Tibial artery (tissue), 4 donors: ENCODE measurements at regions not wholly inside any gene's neighbourhood (a gene's known extent, or its start where the extent isn't known, plus 50 kb on each side); places are given as distances from the start of the nearest gene placed in this dataset.

Experiments
- DNase-seq, 2 donors: peaks; one replicate each; pipeline ENCODE4 v3.0.0-alpha.2; 2019
- H3K27ac ChIP-seq, 2 donors: fragments of 200-600 bp; sonication (generic) in 1 of 2; 1 replicate in 1 of 2; 2 replicates in 1 of 2; pipeline ENCODE4 v1.5.1; 2018 to 2019; ENCODE audit warnings: mild to moderate bottlenecking in 1 of 2
- H3K27me3 ChIP-seq, 2 donors: fragments of 200-600 bp; sonication (generic) in 1 of 2; one replicate each; pipeline versions ENCODE4 v1.5.1 to v1.6.0; 2016 to 2019
- H3K36me3 ChIP-seq, 3 donors: fragments of 200-600 bp; sonication (generic) in 2 of 3; one replicate each; pipeline ENCODE4 v1.5.1; 2016 to 2019; ENCODE audit warnings: mild to moderate bottlenecking in 2 of 3
- H3K4me1 ChIP-seq, 4 donors: fragments of 200-600 bp; sonication (generic) in 2 of 4; 1 replicate in 3 of 4; 2 replicates in 1 of 4; pipeline ENCODE4 v1.5.1; 2016 to 2019
- H3K4me3 ChIP-seq, 2 donors: fragments of 200-600 bp; sonication (generic) in 1 of 2; 1 replicate in 1 of 2; 2 replicates in 1 of 2; pipeline ENCODE4 v1.5.1; 2018 to 2019; ENCODE audit warnings: mild to moderate bottlenecking in 2 of 2
- H3K9me3 ChIP-seq, 3 donors: fragments of 200-600 bp; sonication (generic) in 1 of 3; one replicate each; pipeline ENCODE4 v1.5.1; 2016 to 2019
- intact Hi-C: fragments of 100-400 bp; cut with DNase I; formaldehyde crosslinking; loops from one replicate; pipeline ENCODE4 v1.15.0; 2023; ENCODE audit warnings: low total_unique reads
- TF ChIP-seq, protein P1 (sequence below), 2 experiments: fragments of 200-600 bp in 1 of 2; fragments of 450-650 bp in 1 of 2; IDR thresholded peaks; one replicate each; pipeline ENCODE4 v1.5.1; 2017 to 2019; ENCODE audit warnings: antibody characterized with exemption in 2 of 2, mild to moderate bottlenecking in 1 of 2, moderate library complexity in 1 of 2

DNA sequence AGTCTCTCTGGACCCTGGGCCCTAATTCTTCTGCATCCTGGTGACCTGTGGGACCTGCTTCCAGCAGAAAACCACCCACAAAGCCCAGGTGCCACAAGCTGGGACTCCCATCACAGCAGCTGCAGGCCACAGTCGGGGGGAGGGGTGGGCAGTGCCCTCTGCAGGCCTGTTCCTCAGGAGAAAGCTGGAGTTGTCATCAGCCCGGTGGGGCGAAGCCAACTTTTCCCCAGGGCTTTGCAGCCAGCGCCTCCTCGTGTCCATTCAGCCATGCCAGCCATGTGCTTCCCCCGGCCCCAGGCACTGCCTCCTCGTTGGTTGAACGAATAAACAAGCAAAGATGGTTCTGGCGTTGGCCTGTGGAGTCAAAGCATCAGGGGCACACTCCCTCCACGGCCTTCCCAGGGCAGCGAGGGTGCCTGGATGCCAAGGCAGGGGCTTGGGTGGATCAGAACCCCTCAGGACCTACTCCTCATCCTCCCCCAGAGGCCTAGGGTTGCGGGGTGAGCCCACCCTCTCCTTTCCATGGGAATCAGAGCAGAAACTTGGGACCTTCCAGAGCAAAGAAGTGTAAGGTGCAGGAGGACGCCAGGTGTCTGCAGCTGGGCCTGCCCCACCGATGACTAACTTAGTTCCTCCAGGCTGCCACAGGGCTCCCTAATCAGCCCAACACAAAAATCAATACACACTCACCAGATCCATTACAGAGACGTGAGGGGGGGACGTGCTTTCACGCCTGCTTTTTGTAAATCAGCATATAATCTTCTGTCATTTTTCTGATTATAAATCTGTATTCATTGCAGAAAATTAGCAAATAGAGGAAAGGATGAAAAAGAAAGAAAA, 75.7 kb upstream of the RAB6C start:
- DNase-seq: no peak
- no peaks in the 10 kb centered on the region for H3K36me3 ChIP-seq
- TF ChIP-seq, protein P1, sequence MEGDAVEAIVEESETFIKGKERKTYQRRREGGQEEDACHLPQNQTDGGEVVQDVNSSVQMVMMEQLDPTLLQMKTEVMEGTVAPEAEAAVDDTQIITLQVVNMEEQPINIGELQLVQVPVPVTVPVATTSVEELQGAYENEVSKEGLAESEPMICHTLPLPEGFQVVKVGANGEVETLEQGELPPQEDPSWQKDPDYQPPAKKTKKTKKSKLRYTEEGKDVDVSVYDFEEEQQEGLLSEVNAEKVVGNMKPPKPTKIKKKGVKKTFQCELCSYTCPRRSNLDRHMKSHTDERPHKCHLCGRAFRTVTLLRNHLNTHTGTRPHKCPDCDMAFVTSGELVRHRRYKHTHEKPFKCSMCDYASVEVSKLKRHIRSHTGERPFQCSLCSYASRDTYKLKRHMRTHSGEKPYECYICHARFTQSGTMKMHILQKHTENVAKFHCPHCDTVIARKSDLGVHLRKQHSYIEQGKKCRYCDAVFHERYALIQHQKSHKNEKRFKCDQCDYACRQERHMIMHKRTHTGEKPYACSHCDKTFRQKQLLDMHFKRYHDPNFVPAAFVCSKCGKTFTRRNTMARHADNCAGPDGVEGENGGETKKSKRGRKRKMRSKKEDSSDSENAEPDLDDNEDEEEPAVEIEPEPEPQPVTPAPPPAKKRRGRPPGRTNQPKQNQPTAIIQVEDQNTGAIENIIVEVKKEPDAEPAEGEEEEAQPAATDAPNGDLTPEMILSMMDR (IDR thresholded peaks at IDR 0.05): no peak
- no peaks in the 10 kb centered on the region for H3K9me3 ChIP-seq
- intact Hi-C loops: no loop called here
- no peaks in the 10 kb centered on the region for H3K4me1 ChIP-seq
- no peak overlapping the region for H3K4me3 ChIP-seq
- no peak overlapping the region for H3K27ac ChIP-seq
- peaks cover 0 to 2% of the 10 kb centered on the region in 2 donors for H3K27me3 ChIP-seq

DNA sequence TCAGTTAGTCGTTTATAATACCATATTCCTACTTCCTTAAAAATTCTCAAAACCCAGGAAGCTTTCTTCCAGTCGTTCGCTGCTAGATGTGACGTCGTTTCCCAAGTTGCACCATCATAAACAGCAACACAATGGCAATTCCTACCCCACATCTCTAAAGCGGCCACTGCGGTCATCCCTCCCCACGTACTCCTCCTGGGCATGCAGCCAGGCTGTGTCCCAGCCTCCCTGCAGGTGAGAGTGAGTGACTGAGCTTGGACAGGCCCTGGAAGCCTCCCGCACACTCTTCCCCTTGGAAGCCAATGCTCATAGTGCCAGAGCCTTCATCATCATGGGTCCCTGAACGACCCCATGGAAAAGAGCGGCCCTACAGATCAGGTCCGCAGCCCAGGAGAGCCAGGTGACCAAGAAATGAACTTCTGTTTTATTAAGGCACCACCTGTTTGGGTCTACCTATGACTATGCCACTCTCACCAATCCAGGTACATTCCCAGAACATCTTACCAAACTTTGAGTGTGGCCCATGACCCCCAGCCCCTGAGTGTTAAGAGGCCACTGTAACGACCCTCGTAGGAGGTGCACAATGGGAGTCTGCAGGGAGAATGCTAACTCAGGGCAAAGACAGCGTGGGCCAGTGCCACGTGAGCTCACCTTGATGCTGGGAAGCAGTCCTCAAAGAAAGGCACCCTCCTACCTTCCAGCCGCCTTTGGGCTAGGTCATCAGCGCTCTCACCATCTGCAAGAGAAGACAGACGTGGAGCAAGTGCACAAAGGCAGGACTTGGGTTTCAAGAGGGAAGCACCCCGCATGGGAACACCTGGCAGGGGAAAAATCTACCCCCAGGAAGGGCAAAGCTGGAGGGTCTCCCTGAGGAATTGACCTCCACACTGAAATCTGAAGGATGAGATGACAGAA, 74.7 kb upstream of the RAB6C start:
- DNase-seq: no peak
- H3K27ac ChIP-seq: no peak overlapping the region
- no peaks in the 10 kb centered on the region for H3K9me3 ChIP-seq
- intact Hi-C loops: no loop called here
- TF ChIP-seq, protein P1 (IDR thresholded peaks at IDR 0.05): no peak
- no peak overlapping the region for H3K4me3 ChIP-seq
- H3K4me1 ChIP-seq: no peaks in the 10 kb centered on the region
- no peaks in the 10 kb centered on the region for H3K36me3 ChIP-seq
- peaks cover 0 to 2% of the 10 kb centered on the region in 2 donors for H3K27me3 ChIP-seq

DNA sequence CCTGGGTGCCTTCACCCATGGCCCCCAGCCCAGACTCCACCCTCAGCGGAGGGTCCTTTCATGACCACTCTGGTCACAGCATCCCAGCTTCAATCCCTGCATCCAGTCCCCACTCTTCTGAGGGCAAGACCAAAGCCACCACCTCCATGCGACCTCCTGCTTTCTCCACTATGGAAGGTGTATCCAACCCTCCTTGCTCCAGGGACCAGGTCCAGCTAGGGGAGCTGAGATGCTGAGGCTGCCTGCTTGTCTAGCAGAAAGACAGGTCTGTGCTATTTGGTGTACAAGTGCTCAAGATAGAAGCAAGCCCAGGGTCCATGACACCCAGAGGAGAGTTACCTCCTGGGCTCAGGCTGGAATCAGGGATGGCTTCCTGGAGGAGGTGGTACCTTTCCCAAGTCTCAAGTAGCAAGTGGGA, 73.8 kb upstream of the RAB6C start:
- TF ChIP-seq, protein P1 (IDR thresholded peaks at IDR 0.05): no peak
- no peaks in the 10 kb centered on the region for H3K36me3 ChIP-seq
- no peaks in the 10 kb centered on the region for H3K9me3 ChIP-seq
- no peak overlapping the region for H3K4me3 ChIP-seq
- peaks cover 0 to 2% of the 10 kb centered on the region in 2 donors for H3K27me3 ChIP-seq
- no peaks in the 10 kb centered on the region for H3K4me1 ChIP-seq
- DNase-seq: no peak
- intact Hi-C loops: no loop called here
- no peak overlapping the region for H3K27ac ChIP-seq

DNA sequence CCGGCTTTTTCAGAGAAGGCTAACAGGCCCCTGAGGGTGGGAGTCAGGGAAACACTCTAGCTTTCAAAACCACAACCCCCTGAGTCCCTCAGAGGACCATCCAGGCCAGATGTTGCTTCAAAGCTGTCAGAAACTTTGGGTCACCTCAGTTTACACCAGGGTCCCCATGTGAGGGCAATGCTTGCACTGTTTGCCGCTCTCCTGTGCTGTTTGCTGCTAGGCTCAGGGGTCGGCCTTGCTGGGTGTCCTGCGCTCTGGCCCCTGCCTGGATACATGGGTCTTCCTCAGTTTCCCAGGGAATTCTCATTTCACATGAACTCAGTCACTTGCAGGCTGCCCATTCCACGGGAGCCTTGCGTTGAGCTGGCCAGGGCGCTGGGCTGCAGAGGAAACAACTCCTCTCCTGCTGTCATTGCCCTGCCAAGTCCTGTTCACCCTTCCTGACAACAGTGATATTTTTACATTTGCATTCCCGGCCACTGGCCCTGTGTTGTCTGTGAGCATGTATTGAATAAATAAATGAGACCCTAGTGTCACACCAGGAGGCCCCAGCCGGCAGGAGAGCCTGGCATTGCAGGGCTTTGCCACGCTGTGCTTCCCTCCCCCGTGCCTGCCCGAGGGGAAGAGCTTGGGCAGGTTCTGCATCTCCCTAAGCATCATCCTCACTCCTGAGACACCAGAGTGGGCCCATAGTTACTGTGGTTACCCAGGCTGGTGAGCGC, 73.2 kb upstream of the RAB6C start:
- TF ChIP-seq, protein P1 (IDR thresholded peaks at IDR 0.05): no peak
- Histone ChIP-seq H3K4me3 (no peak overlapping the region), H3K36me3 (no peaks in the 10 kb centered on the region), H3K27me3 (peaks cover 0 to 2% of the 10 kb centered on the region in 2 donors), H3K27ac (no peak overlapping the region), H3K9me3 (no peaks in the 10 kb centered on the region), H3K4me1 (no peaks in the 10 kb centered on the region)
- DNase-seq: no peak
- intact Hi-C loops: no loop called here

DNA sequence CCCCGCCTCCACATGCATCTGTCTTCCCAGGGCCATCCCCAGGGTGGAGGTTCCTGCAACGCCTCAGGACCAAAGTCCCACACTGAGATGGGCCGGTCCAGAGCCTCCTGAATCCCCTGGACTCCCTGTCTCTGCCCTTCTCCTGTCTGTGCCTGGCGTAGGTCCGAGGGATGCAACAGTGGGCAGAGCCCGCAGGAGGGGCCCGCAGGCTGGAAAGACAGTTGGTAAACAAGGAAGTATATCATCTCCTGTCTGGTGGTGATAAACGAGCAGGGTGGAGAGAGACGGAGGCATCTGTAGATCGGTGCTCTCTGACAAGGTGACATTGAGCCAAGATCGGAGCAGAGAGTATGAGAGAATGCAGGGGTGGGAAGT, 72.6 kb upstream of the RAB6C start:
- H3K4me3 ChIP-seq: no peak overlapping the region
- no peak overlapping the region for H3K27ac ChIP-seq
- TF ChIP-seq, protein P1 (IDR thresholded peaks at IDR 0.05): no peak
- intact Hi-C loops: no loop called here
- no peaks in the 10 kb centered on the region for H3K4me1 ChIP-seq
- peaks cover 0 to 2% of the 10 kb centered on the region in 2 donors for H3K27me3 ChIP-seq
- DNase-seq: no peak
- H3K9me3 ChIP-seq: no peaks in the 10 kb centered on the region
- no peaks in the 10 kb centered on the region for H3K36me3 ChIP-seq
